ENCODE measurements at regions not wholly inside any gene's neighbourhood (a gene's known extent, or its start where the extent isn't known, plus 50 kb on each side); places are given as distances from the start of the nearest gene placed in this dataset.

GRCh38 chr7:126378642-126379041 is 874.1 kb downstream of the GRM8 start:
- no peak for DNase-seq (ENCODE audit: low read depth in 2 of 2)
- no peak for TF ChIP-seq CTCF (IDR thresholded peaks at IDR 0.05; ENCODE audit: low read depth, low read length)

GRCh38 chr7:126370038-126370668 is 882.6 kb downstream of the GRM8 start:
- DNase-seq (ENCODE audit: low read depth in 2 of 2): no peak
- no peak overlapping the region for H3K4me3 ChIP-seq (replicated peaks in 1 of 2; ENCODE audit: low read depth in 2 of 2, low read length in 2 of 2)
- no peak for TF ChIP-seq CTCF (IDR thresholded peaks at IDR 0.05; ENCODE audit: low read depth, low read length)

More at GRCh38 chr7:126378642-126379041, 874.1 kb downstream of the GRM8 start:
- no peak overlapping the region for H3K4me3 ChIP-seq (replicated peaks in 1 of 2; ENCODE audit: low read depth in 2 of 2, low read length in 2 of 2)

GRCh38 chr7:126362746-126363145 is 890.0 kb downstream of the GRM8 start:
- TF ChIP-seq CTCF (IDR thresholded peaks at IDR 0.05; ENCODE audit: low read depth, low read length): no peak
- DNase-seq (ENCODE audit: low read depth in 2 of 2): no peak
- H3K4me3 ChIP-seq (replicated peaks in 1 of 2; ENCODE audit: low read depth in 2 of 2, low read length in 2 of 2): no peak overlapping the region

- no peak for DNase-seq (ENCODE audit: low read depth in 2 of 2)
- TF ChIP-seq CTCF (IDR thresholded peaks at IDR 0.05; ENCODE audit: low read depth, low read length): no peak
- H3K4me3 ChIP-seq (replicated peaks in 1 of 2; ENCODE audit: low read depth in 2 of 2, low read length in 2 of 2): no peak overlapping the region
These were observed 891.6 kb downstream of the GRM8 start for GRCh38 chr7:126361183-126361582.

GRCh38 chr7:126339813-126340212 is 912.9 kb downstream of the GRM8 start:
- TF ChIP-seq CTCF (IDR thresholded peaks at IDR 0.05; ENCODE audit: low read depth, low read length): no peak
- no peak overlapping the region for H3K4me3 ChIP-seq (replicated peaks in 1 of 2; ENCODE audit: low read depth in 2 of 2, low read length in 2 of 2)
- DNase-seq (ENCODE audit: low read depth in 2 of 2): no peak

- no peak for DNase-seq (ENCODE audit: low read depth in 2 of 2)
- no peak for TF ChIP-seq CTCF (IDR thresholded peaks at IDR 0.05; ENCODE audit: low read depth, low read length)
These were observed 947.1 kb downstream of the GRM8 start for GRCh38 chr7:126305671-126306070.

GRCh38 chr7:126303926-126304325 is 948.8 kb downstream of the GRM8 start:
- no peak for TF ChIP-seq CTCF (IDR thresholded peaks at IDR 0.05; ENCODE audit: low read depth, low read length)
- DNase-seq (ENCODE audit: low read depth in 2 of 2): no peak

More at GRCh38 chr7:126305671-126306070, 947.1 kb downstream of the GRM8 start:
- H3K4me3 ChIP-seq (replicated peaks in 1 of 2; ENCODE audit: low read depth in 2 of 2, low read length in 2 of 2): no peak overlapping the region

More at GRCh38 chr7:126303926-126304325, 948.8 kb downstream of the GRM8 start:
- H3K4me3 ChIP-seq (replicated peaks in 1 of 2; ENCODE audit: low read depth in 2 of 2, low read length in 2 of 2): no peak overlapping the region

All from cardiac fibroblast (primary cell).